ENCODE measurements at regions not wholly inside any gene's neighbourhood (a gene's known extent, or its start where the extent isn't known, plus 50 kb on each side); places are given as distances from the start of the nearest gene placed in this dataset.

DNA sequence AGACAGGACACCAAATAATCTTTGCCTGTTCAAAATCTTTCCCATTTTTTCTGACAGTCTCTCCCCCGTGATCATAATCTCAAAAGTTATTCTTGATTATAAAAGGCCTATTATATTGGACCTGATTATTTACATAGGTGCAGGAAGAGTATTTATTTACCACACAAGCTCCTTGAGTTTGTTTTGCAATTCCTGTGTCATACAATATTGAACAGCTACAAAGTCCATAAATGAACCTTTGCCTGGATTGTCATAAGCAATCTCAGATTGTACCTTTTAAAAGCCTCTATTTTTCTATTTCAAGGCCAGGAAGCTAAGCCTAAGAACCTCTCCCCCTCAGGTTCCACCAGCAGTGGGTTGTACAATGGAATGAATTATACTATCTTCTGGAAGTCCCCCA, 183.9 kb upstream of the MEOX2 start:
- CTCF ChIA-PET: no interaction called here
- intact Hi-C loops (cut with micrococcal nuclease): no loop called here

More for the DNA sequence above, 183.9 kb upstream of the MEOX2 start:
- Histone ChIP-seq H3K4me1 (ENCODE audit: control insufficient read depth, insufficient read depth, low read length) (no peaks in the 10 kb centered on the region), H2BK120ac (ENCODE audit: low read depth, low read length) (no peak overlapping the region), H3K4ac (ENCODE audit: low read depth, low read length) (no peak overlapping the region), H3K27me3 (ENCODE audit: control insufficient read depth, insufficient read depth, low read length) (no peaks in the 10 kb centered on the region), H2BK20ac (ENCODE audit: low read depth, low read length) (no peak overlapping the region), H4K91ac (ENCODE audit: insufficient read depth, low read depth, low read length) (no peak overlapping the region), H3K36me3 (ENCODE audit: control insufficient read depth, insufficient read depth, low read length) (no peaks in the 10 kb centered on the region), H3K4me2 (ENCODE audit: low read depth, low read length) (no peak overlapping the region), H3K79me1 (ENCODE audit: low read depth in 1 of 2, low read length in 2 of 2) (no peaks in the 10 kb centered on the region), H3K23ac (ENCODE audit: low read depth, low read length) (no peak overlapping the region), H3K9me1 (ENCODE audit: insufficient read depth, low read length) (no peaks in the 10 kb centered on the region; the same call in 1 of the 2 replicates), H3K14ac (replicated peaks; ENCODE audit: low read depth, low read length) (no peak overlapping the region), H2BK5ac (ENCODE audit: low read depth, low read length, poor library complexity, severe bottlenecking) (no peak overlapping the region), H3K9me3 (ENCODE audit: control insufficient read depth, insufficient read depth, low read length) (no peaks in the 10 kb centered on the region), H4K5ac (ENCODE audit: low read depth, low read length) (no peak overlapping the region), H3K56ac (ENCODE audit: extremely low read depth, insufficient read depth, low read length) (no peak overlapping the region), H3K9ac (ENCODE audit: low read depth, low read length) (no peak overlapping the region), H2AFZ (replicated peaks; ENCODE audit: low read length, poor library complexity) (no peak overlapping the region), H2AK9ac (replicated peaks; ENCODE audit: low read depth, low read length, poor library complexity) (no peak overlapping the region), H2BK15ac (ENCODE audit: low read depth, low read length) (no peak overlapping the region), H3K27ac (ENCODE audit: insufficient read depth, low read length) (no peak overlapping the region), H4K20me1 (ENCODE audit: insufficient read depth, low read length) (no peaks in the 10 kb centered on the region), H2AK5ac (ENCODE audit: low read depth, low read length) (no peak overlapping the region), H3K4me3 (ENCODE audit: insufficient read depth, low read depth, low read length) (no peak overlapping the region), H3K18ac (ENCODE audit: low read depth, low read length) (no peak overlapping the region), H4K8ac (ENCODE audit: low read depth in 2 of 2, low read length in 2 of 2) (no peak overlapping the region)
- WGBS, 2 experiments (ENCODE audit: extremely low coverage in 2 of 2, insufficient read length in 1 of 2): no CpG with 5 or more reads among the region's 1 CpG
- no TSS peak for BruUV-seq (replicated peaks)
- POLR2A ChIA-PET (ENCODE audit: unreplicated experiment): no interaction called here
- in situ Hi-C loops (cut with MboI; ENCODE audit: low sequenced_read_pairs) (no loop called here), dilution Hi-C loops (cut with HindIII; ENCODE audit: low sequenced_read_pairs, unreplicated experiment) (no loop called here)
- DNase-seq (no peak), ATAC-seq (ENCODE audit: low read depth) (no peak)
- TF ChIP-seq ELK1 (IDR thresholded peaks at IDR 0.05; ENCODE audit: borderline replicate concordance, low read depth, low read length) (no peak), RCOR1 (IDR thresholded peaks at IDR 0.05; ENCODE audit: insufficient replicate concordance, low read length) (no peak), FOS (IDR thresholded peaks at IDR 0.05; ENCODE audit: low read depth, low read length) (no peak), MAFK (IDR thresholded peaks at IDR 0.05; ENCODE audit: low read depth, low read length) (no peak), BHLHE40 (IDR thresholded peaks at IDR 0.05; ENCODE audit: low read depth, low read length) (no peak)
